DND-41 (cell line): ENCODE measurements at regions not wholly inside any gene's neighbourhood (a gene's known extent, or its start where the extent isn't known, plus 50 kb on each side); places are given as distances from the start of the nearest gene placed in this dataset.

Source experiments
- CTCF ChIP-seq: IDR thresholded peaks from 2 replicates; pipeline ENCODE4 v1.5.1; 2012; ENCODE audit warnings: borderline replicate concordance, low read length, moderate library complexity, mild to moderate bottlenecking; ENCODE audit not compliant: poor library complexity, severe bottlenecking; ENCODE audit errors: extremely low read depth
- EZH2 ChIP-seq: IDR thresholded peaks from 3 replicates; pipeline ENCODE4 v1.6.1; 2012; ENCODE audit warnings: borderline replicate concordance, low read depth, mild to moderate bottlenecking, moderate library complexity, low read length, inconsistent platforms; ENCODE audit not compliant: severe bottlenecking

DNA sequence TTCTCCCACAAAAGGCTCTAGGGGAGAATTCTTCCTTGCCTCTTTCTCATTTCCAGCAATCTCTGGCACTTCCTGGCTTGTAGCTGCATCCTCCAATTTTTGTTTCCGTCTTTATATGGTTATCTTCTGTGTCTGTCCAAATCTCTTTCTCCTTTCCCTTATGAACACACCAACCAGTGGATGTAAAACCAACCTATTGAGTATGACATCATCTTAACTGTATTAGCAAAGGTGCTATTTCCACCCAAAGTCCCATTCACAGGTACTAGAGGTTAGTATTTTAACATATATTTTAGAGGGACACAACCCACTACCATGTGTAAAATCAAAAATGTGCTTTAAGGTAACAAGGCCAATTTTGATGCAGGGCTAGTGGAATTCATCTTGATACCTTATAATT, 129.0 kb downstream of the RAP2A start:
- TF ChIP-seq EZH2 = no peak
- TF ChIP-seq CTCF = no peak
